ENCODE measurements at regions not wholly inside any gene's neighbourhood (a gene's known extent, or its start where the extent isn't known, plus 50 kb on each side); places are given as distances from the start of the nearest gene placed in this dataset.

DNA sequence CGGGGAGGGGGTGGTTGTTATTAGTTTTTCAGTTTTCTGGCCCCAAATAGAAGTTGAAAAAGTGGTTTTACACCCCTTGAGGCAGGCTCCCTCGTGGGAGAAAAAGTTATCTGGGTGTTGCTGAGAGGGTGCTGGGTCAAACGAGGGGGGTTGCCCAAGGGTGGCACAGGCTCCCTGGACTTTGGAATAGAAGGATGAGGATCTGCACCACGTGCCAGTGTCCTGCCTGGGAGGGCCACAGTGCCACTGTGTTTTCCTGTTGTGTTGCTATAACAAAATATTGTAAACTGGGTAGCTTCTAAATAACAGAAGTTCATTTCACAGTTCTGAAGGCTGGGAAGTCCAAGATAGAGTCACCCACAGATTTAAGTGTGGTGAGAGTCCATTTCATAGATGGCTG lies 181.9 kb downstream of the CXCL12 start:
- TF ChIP-seq CTCF (conservative IDR thresholded peaks at IDR 0.05) (no peak), EZH2 (IDR thresholded peaks at IDR 0.05; ENCODE audit: low read depth) (no peak)

Measured in PC-9 (cell line).